ENCODE measurements at regions not wholly inside any gene's neighbourhood (a gene's known extent, or its start where the extent isn't known, plus 50 kb on each side); places are given as distances from the start of the nearest gene placed in this dataset.

DNA sequence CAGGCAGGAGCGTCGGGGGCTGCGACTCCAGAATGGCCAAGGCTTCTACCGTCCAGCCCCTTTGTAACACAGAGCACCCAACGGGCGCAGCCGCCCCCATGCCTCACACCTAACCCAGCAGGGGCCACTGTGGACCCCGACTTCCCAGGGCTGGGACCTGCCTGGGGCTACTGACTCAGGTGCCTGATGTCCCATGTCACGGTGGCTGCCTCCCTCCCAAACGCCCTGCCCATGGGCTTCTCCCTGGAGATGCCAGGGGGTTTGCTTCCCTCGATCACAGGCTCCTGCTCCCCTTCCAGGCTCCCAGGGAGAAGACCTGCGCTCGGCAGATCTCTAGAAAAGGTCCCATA is 84.0 kb downstream of the MYEOV start:
- TF ChIP-seq, protein P1, sequence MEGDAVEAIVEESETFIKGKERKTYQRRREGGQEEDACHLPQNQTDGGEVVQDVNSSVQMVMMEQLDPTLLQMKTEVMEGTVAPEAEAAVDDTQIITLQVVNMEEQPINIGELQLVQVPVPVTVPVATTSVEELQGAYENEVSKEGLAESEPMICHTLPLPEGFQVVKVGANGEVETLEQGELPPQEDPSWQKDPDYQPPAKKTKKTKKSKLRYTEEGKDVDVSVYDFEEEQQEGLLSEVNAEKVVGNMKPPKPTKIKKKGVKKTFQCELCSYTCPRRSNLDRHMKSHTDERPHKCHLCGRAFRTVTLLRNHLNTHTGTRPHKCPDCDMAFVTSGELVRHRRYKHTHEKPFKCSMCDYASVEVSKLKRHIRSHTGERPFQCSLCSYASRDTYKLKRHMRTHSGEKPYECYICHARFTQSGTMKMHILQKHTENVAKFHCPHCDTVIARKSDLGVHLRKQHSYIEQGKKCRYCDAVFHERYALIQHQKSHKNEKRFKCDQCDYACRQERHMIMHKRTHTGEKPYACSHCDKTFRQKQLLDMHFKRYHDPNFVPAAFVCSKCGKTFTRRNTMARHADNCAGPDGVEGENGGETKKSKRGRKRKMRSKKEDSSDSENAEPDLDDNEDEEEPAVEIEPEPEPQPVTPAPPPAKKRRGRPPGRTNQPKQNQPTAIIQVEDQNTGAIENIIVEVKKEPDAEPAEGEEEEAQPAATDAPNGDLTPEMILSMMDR (IDR thresholded peaks at IDR 0.05; ENCODE audit: unreplicated experiment) = no peak
- no peaks in the 10 kb centered on the region for H3K27me3 Mint-ChIP-seq (ENCODE audit: insufficient read depth, unreplicated experiment)
- H3K36me3 Mint-ChIP-seq (ENCODE audit: insufficient read depth, unreplicated experiment) = peaks cover 6% of the 10 kb centered on the region
- POLR2A ChIA-PET = interaction anchor here (0.5 kb wide), 1 partner anchor 33 kb away, joined by 3 read pairs; no protein-coding TSS in a partner anchor
- no peak for DNase-seq (ENCODE audit: unreplicated experiment)
- H3K9me3 Mint-ChIP-seq (ENCODE audit: unreplicated experiment) = no peaks in the 10 kb centered on the region
- H3K4me1 Mint-ChIP-seq (ENCODE audit: insufficient read depth, unreplicated experiment) = no peaks in the 10 kb centered on the region
- H3K4me3 Mint-ChIP-seq (ENCODE audit: unreplicated experiment) = no peak overlapping the region
- BruUV-seq (replicated peaks) = no TSS peak
- CTCF ChIA-PET = no interaction called here
- intact Hi-C loops (cut with micrococcal nuclease) = no loop called here
- no peak overlapping the region for H3K27ac Mint-ChIP-seq (ENCODE audit: low read depth, unreplicated experiment)

DNA sequence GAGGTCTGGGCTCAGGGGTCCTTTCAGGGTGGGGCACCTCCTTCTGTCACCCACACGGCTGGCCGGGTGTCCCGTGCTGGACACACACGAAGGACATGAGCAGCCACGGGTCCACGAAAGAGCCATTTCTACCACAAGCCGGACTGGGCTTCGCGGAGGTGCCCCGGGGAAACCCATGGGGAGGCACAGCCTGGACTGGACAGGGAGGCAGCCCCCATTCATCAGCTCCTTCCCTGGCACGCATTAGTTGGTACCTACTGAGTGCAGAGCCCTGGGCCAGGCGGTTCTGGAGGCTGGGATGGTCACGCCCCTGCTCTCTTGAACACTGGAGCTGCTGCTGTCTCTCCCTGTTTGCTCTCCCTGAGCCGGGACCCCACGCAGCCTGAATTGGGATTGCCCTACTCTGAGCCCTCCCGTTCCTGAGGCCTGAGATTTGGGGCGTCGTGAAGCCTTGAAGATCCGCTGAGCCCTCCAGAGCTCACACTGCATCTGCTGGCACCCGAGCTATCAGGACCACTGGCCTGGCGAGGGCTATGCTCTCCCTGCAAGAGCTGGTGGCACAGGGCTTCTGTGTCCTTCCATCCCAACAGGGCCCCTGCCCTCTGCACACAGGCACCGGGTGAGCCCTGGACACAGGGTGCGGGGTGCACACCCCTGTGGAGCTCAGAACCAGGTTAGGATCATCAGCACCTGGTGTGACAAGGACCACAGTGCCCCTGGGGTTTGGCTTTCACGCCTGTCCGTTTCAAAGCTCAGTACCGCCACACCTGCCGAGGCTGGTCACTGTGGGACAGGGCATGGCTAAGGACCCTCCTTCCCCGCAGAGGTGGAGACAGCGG is 84.6 kb downstream of the MYEOV start:
- H3K4me3 Mint-ChIP-seq (ENCODE audit: unreplicated experiment) = no peak overlapping the region
- POLR2A ChIA-PET = interaction anchor here (0.7 to 1.6 kb wide), 2 partner anchors 9 to 48 kb away, joined by 3 to 4 read pairs; no protein-coding TSS in a partner anchor
- intact Hi-C loops (cut with micrococcal nuclease) = no loop called here

GRCh38 chr11:69380451-69380901 is 86.5 kb downstream of the MYEOV start:
- H3K27me3 Mint-ChIP-seq (ENCODE audit: insufficient read depth, unreplicated experiment) = no peaks in the 10 kb centered on the region
- no peaks in the 10 kb centered on the region for H3K4me1 Mint-ChIP-seq (ENCODE audit: insufficient read depth, unreplicated experiment)
- POLR2A ChIA-PET = no interaction called here
- no peaks in the 10 kb centered on the region for H3K9me3 Mint-ChIP-seq (ENCODE audit: unreplicated experiment)
- intact Hi-C loops (cut with micrococcal nuclease) = no loop called here
- peaks cover 4% of the 10 kb centered on the region for H3K36me3 Mint-ChIP-seq (ENCODE audit: insufficient read depth, unreplicated experiment)
- DNase-seq (ENCODE audit: unreplicated experiment) = no peak
- TF ChIP-seq, protein P1 (IDR thresholded peaks at IDR 0.05; ENCODE audit: unreplicated experiment) = no peak
- CTCF ChIA-PET = no interaction called here
- no peak overlapping the region for H3K4me3 Mint-ChIP-seq (ENCODE audit: unreplicated experiment)
- no TSS peak for BruUV-seq (replicated peaks)
- no peak overlapping the region for H3K27ac Mint-ChIP-seq (ENCODE audit: low read depth, unreplicated experiment)

More for the DNA sequence above, 84.6 kb downstream of the MYEOV start:
- Mint-ChIP-seq H3K27me3 (ENCODE audit: insufficient read depth, unreplicated experiment) (no peaks in the 10 kb centered on the region), H3K4me1 (ENCODE audit: insufficient read depth, unreplicated experiment) (no peaks in the 10 kb centered on the region), H3K9me3 (ENCODE audit: unreplicated experiment) (no peaks in the 10 kb centered on the region), H3K27ac (ENCODE audit: low read depth, unreplicated experiment) (no peak overlapping the region), H3K36me3 (ENCODE audit: insufficient read depth, unreplicated experiment) (peaks cover 6% of the 10 kb centered on the region)
- BruUV-seq (replicated peaks) = no TSS peak
- CTCF ChIA-PET = interaction anchor here (0.6 kb wide), 1 partner anchor 25 kb away, joined by 3 read pairs; no protein-coding TSS in a partner anchor
- TF ChIP-seq, protein P1 (IDR thresholded peaks at IDR 0.05; ENCODE audit: unreplicated experiment) = no peak
- DNase-seq (ENCODE audit: unreplicated experiment) = no peak

DNA sequence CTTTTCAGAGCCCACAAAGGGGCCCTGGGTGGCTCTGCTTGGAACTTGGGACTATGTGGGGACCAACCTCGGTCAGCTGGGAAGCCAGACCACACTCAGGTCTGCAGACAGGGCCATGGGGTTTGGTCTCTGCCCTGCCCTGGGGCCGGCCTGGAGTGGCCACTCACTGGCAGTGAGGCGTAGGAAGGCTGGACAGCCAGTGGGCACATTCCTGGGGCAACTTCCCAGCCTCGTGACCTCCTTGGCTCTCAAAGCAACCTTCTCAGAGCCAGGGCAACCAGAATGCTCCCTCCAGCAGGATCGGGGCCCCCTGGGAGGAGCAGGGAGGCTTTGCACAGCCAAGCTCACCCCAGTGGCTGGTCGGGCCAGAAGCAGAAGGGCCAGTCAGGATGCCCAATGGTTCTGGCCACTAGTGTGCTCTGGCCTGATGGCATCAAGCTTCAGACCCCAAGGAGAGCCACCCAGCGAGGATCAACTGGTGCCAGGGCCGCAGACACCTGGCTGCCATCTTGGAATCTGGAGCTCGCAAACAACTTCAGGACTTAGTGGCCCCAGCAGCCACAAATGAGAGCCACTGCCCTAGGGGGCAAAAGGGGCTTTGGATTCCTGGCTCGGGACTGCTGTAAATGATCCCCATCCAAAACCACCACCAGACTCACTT is 87.1 kb downstream of the MYEOV start:
- H3K27me3 Mint-ChIP-seq (ENCODE audit: insufficient read depth, unreplicated experiment) = no peaks in the 10 kb centered on the region

More for the DNA sequence above, 87.1 kb downstream of the MYEOV start:
- Mint-ChIP-seq H3K4me3 (ENCODE audit: unreplicated experiment) (no peak overlapping the region), H3K36me3 (ENCODE audit: insufficient read depth, unreplicated experiment) (no peaks in the 10 kb centered on the region), H3K27ac (ENCODE audit: low read depth, unreplicated experiment) (no peak overlapping the region), H3K4me1 (ENCODE audit: insufficient read depth, unreplicated experiment) (no peaks in the 10 kb centered on the region), H3K9me3 (ENCODE audit: unreplicated experiment) (no peaks in the 10 kb centered on the region)
- DNase-seq (ENCODE audit: unreplicated experiment) = no peak
- POLR2A ChIA-PET = no interaction called here
- TF ChIP-seq, protein P1 (IDR thresholded peaks at IDR 0.05; ENCODE audit: unreplicated experiment) = no peak
- CTCF ChIA-PET = no interaction called here
- no TSS peak for BruUV-seq (replicated peaks)
- intact Hi-C loops (cut with micrococcal nuclease) = no loop called here

All from MCF 10A (cell line).